DOHH2 (cell line): ENCODE measurements at regions not wholly inside any gene's neighbourhood (a gene's known extent, or its start where the extent isn't known, plus 50 kb on each side); places are given as distances from the start of the nearest gene placed in this dataset.
"Not testable (repeated sequence)": the region's sequence is repeated elsewhere in the genome, so short reads cannot be mapped to it uniquely, and the experiment has no call there.

Source experiments
- H3F3A ChIP-seq: fragments of 200-600 bp; sonication (generic), shearing (Covaris generic); 2 replicates; pipeline ENCODE4 v1.6.0; 2016; ENCODE audit warnings: antibody characterized with exemption, mild to moderate bottlenecking; ENCODE audit not compliant: control insufficient read depth, insufficient read depth
- H3K27ac ChIP-seq: fragments of 200-600 bp; sonication (generic); 2 replicates; pipeline ENCODE4 v1.5.1; 2014; ENCODE audit warnings: low read depth, mild to moderate bottlenecking, low read length, moderate library complexity
- H3K27me3 ChIP-seq: fragments of 200-600 bp; sonication (generic); 2 replicates; pipeline ENCODE4 v1.6.1; 2014; ENCODE audit warnings: mild to moderate bottlenecking, low read length, mixed read lengths; ENCODE audit not compliant: control insufficient read depth
- H3K36me3 ChIP-seq: fragments of 200-600 bp; sonication (generic); 2 replicates; pipeline ENCODE4 v1.6.1; 2014; ENCODE audit warnings: mild to moderate bottlenecking, low read length, moderate library complexity, mixed read lengths; ENCODE audit not compliant: control insufficient read depth
- H3K4me1 ChIP-seq: fragments of 200-600 bp; sonication (generic); 2 replicates; pipeline ENCODE4 v1.6.1; 2014; ENCODE audit warnings: mild to moderate bottlenecking, low read length, mixed read lengths; ENCODE audit not compliant: control insufficient read depth
- H3K4me2 ChIP-seq: fragments of 200-600 bp; sonication (generic); 2 replicates; pipeline ENCODE4 v1.6.0; 2014; ENCODE audit warnings: mild to moderate bottlenecking, low read length, moderate library complexity
- H3K4me3 ChIP-seq: fragments of 200-600 bp; sonication (generic); 2 replicates; pipeline ENCODE4 v1.5.1; 2014; ENCODE audit warnings: mild to moderate bottlenecking, low read length, mixed read lengths
- H3K79me2 ChIP-seq: fragments of 200-600 bp; sonication (generic); 2 replicates; pipeline ENCODE4 v1.6.1; 2014; ENCODE audit warnings: mild to moderate bottlenecking, low read length, mixed read lengths; ENCODE audit not compliant: control insufficient read depth
- H3K9me2 ChIP-seq: fragments of 200-600 bp; sonication (generic); replicated peaks from 2 replicates; pipeline ENCODE4 v1.6.1; 2014; ENCODE audit warnings: mild to moderate bottlenecking, low read length, mixed read lengths; ENCODE audit not compliant: control insufficient read depth
- H3K9me3 ChIP-seq: fragments of 200-600 bp; sonication (generic); 2 replicates; pipeline ENCODE4 v1.6.1; 2014; ENCODE audit warnings: antibody characterized with exemption, low read length, mixed read lengths; ENCODE audit not compliant: control insufficient read depth, insufficient read depth
- H4K20me1 ChIP-seq: fragments of 200-600 bp; sonication (generic); 2 replicates; pipeline ENCODE4 v1.6.0; 2014; ENCODE audit warnings: low read depth, mild to moderate bottlenecking, antibody characterized with exemption, low read length, moderate library complexity; ENCODE audit not compliant: control insufficient read depth, insufficient read depth
- CTCF ChIP-seq: fragments of 200-600 bp; sonication (generic); IDR thresholded peaks from one replicate; pipeline ENCODE4 v1.5.1; 2014; ENCODE audit warnings: antibody characterized with exemption, mild to moderate bottlenecking, low read depth, low read length; ENCODE audit not compliant: poor library complexity, severe bottlenecking
- EZH2phosphoT487 ChIP-seq: fragments of 200-600 bp; sonication (generic); IDR thresholded peaks from 2 replicates; pipeline ENCODE4 v1.6.1; 2017; ENCODE audit warnings: borderline replicate concordance, mild to moderate bottlenecking, antibody characterized with exemption, low read length, moderate library complexity, mixed read lengths

- Histone ChIP-seq H3K27ac (no peak overlapping the region), H3K4me2 (no peak overlapping the region), H3F3A (no peaks in the 10 kb centered on the region), H3K4me1 (no peaks in the 10 kb centered on the region), H3K9me3 (no peaks in the 10 kb centered on the region), H3K79me2 (no peaks in the 10 kb centered on the region), H3K9me2 (no peaks in the 10 kb centered on the region), H3K4me3 (no peak overlapping the region), H3K36me3 (no peaks in the 10 kb centered on the region), H4K20me1 (no peaks in the 10 kb centered on the region), H3K27me3 (no peaks in the 10 kb centered on the region)
- TF ChIP-seq EZH2phosphoT487 (no peak), CTCF (no peak)
These were observed 321.7 kb upstream of the FSTL5 start for GRCh38 chr4:162485486-162485885.

- Histone ChIP-seq H3K9me2 (no peaks in the 10 kb centered on the region), H3K79me2 (no peaks in the 10 kb centered on the region), H3F3A (no peaks in the 10 kb centered on the region), H3K4me2 (no peak overlapping the region), H3K27me3 (no peaks in the 10 kb centered on the region), H3K4me3 (no peak overlapping the region), H3K4me1 (no peaks in the 10 kb centered on the region), H4K20me1 (no peaks in the 10 kb centered on the region), H3K9me3 (no peaks in the 10 kb centered on the region), H3K27ac (no peak overlapping the region), H3K36me3 (no peaks in the 10 kb centered on the region)
- no peak for TF ChIP-seq CTCF
- no peak for TF ChIP-seq EZH2phosphoT487
These were observed 311.4 kb upstream of the FSTL5 start for GRCh38 chr4:162475246-162475645.

GRCh38 chr4:162469977-162470376 is 306.2 kb upstream of the FSTL5 start:
- H3K9me3 ChIP-seq = no peaks in the 10 kb centered on the region
- no peaks in the 10 kb centered on the region for H4K20me1 ChIP-seq
- TF ChIP-seq EZH2phosphoT487 (no peak), CTCF (no peak)
- H3F3A ChIP-seq = no peaks in the 10 kb centered on the region
- no peak overlapping the region for H3K4me3 ChIP-seq
- H3K4me2 ChIP-seq = no peak overlapping the region
- no peaks in the 10 kb centered on the region for H3K36me3 ChIP-seq
- H3K79me2 ChIP-seq = no peaks in the 10 kb centered on the region
- H3K27ac ChIP-seq = no peak overlapping the region
- no peaks in the 10 kb centered on the region for H3K4me1 ChIP-seq
- no peaks in the 10 kb centered on the region for H3K9me2 ChIP-seq
- H3K27me3 ChIP-seq = no peaks in the 10 kb centered on the region

- H3K9me2 ChIP-seq, H4K20me1 ChIP-seq, H3K4me2 ChIP-seq, H3K27me3 ChIP-seq, H3K36me3 ChIP-seq, H3K9me3 ChIP-seq, H3K4me3 ChIP-seq, H3F3A ChIP-seq, H3K4me1 ChIP-seq, H3K79me2 ChIP-seq, H3K27ac ChIP-seq: not testable (repeated sequence)
These were observed 301.6 kb upstream of the FSTL5 start for GRCh38 chr4:162465356-162465755.
